CD14-positive monocyte (primary cell): ENCODE measurements at regions not wholly inside any gene's neighbourhood (a gene's known extent, or its start where the extent isn't known, plus 50 kb on each side); places are given as distances from the start of the nearest gene placed in this dataset.

Experiments used
- DNase-seq, 3 donors: peaks; one replicate each; pipeline ENCODE4 v3.0.0-alpha.2; 2011 to 2022
- H2AFZ ChIP-seq: 2 replicates; pipeline ENCODE4 v1.6.0; 2012; ENCODE audit warnings: mild to moderate bottlenecking, low read depth, low read length, inconsistent platforms; ENCODE audit not compliant: insufficient read depth, poor library complexity, severe bottlenecking
- H3K27ac ChIP-seq, 2 donors: 1 replicate in 1 of 2; 2 replicates in 1 of 2; pipeline ENCODE4 v1.5.1; 2012 to 2013; ENCODE audit warnings: low read length in 2 of 2, control low read depth in 1 of 2, inconsistent platforms in 1 of 2, low read depth in 1 of 2, mild to moderate bottlenecking in 1 of 2
- H3K27me3 ChIP-seq, 2 donors: one replicate each; pipeline versions ENCODE4 v1.6.0 to v1.6.1; 2011 to 2013; ENCODE audit warnings: low read length in 2 of 2; ENCODE audit not compliant: control insufficient read depth in 2 of 2, insufficient read depth in 2 of 2
- H3K36me3 ChIP-seq, 2 donors: replicated peaks in 1 of 2; 1 replicate in 1 of 2; 2 replicates in 1 of 2; pipeline versions ENCODE4 v1.5.1 to v1.6.1; 2012 to 2013; ENCODE audit warnings: low read length in 2 of 2, control low read depth in 1 of 2, inconsistent platforms in 1 of 2, mild to moderate bottlenecking in 1 of 2; ENCODE audit not compliant: insufficient read depth in 2 of 2, control insufficient read depth in 1 of 2
- H3K4me1 ChIP-seq, 2 donors: 1 replicate in 1 of 2; 2 replicates in 1 of 2; pipeline versions ENCODE4 v1.5.1 to v1.6.1; 2012 to 2013; ENCODE audit warnings: low read length in 2 of 2, control low read depth in 1 of 2, inconsistent platforms in 1 of 2, mild to moderate bottlenecking in 1 of 2, moderate library complexity in 1 of 2; ENCODE audit not compliant: insufficient read depth in 2 of 2, control insufficient read depth in 1 of 2
- H3K4me2 ChIP-seq: replicated peaks from 2 replicates; pipeline ENCODE3; 2012; ENCODE audit warnings: low read length, moderate library complexity, mild to moderate bottlenecking; ENCODE audit not compliant: poor library complexity, severe bottlenecking; ENCODE audit errors: extremely low read depth
- H3K4me3 ChIP-seq, 3 experiments: fragments of 200-600 bp in 1 of 3; sonication (generic) in 1 of 3; replicated peaks in 1 of 3; 1 replicate in 2 of 3; 2 replicates in 1 of 3; pipeline ENCODE4 v1.5.1; 2011 to 2013; ENCODE audit warnings: low read length in 3 of 3, mild to moderate bottlenecking in 3 of 3, control low read depth in 2 of 3, low read depth in 2 of 3, inconsistent platforms in 1 of 3, moderate library complexity in 1 of 3
- H3K79me2 ChIP-seq: 2 replicates; pipeline ENCODE4 v1.6.0; 2012; ENCODE audit warnings: mild to moderate bottlenecking, control low read depth, inconsistent platforms, low read length, moderate library complexity; ENCODE audit not compliant: insufficient read depth
- H3K9ac ChIP-seq: 2 replicates; pipeline ENCODE4 v1.6.0; 2017; ENCODE audit warnings: low read length, mild to moderate bottlenecking; ENCODE audit not compliant: insufficient read depth, poor library complexity, severe bottlenecking
- H3K9me3 ChIP-seq, 2 donors: replicated peaks in 1 of 2; 1 replicate in 1 of 2; 2 replicates in 1 of 2; pipeline versions ENCODE4 v1.5.1 to v1.6.1; 2012 to 2013; ENCODE audit warnings: low read length in 2 of 2, control low read depth in 1 of 2; ENCODE audit not compliant: control insufficient read depth in 1 of 2, insufficient read depth in 1 of 2
- H4K20me1 ChIP-seq: 2 replicates; pipeline ENCODE4 v1.6.0; 2012; ENCODE audit warnings: mild to moderate bottlenecking, low read length, control low read depth, moderate library complexity; ENCODE audit not compliant: insufficient read depth
- H3K27ac Mint-ChIP-seq, 7 donors: one replicate each; pipeline ENCODE4 v1.8.0; 2020; ENCODE audit warnings: mild to moderate bottlenecking in 7 of 7, mixed read lengths in 7 of 7, moderate library complexity in 6 of 7, inconsistent platforms in 2 of 7
- H3K27me3 Mint-ChIP-seq, 3 donors: one replicate each; pipeline ENCODE4 v1.8.0; 2021 to 2022; ENCODE audit warnings: low read depth in 3 of 3, mild to moderate bottlenecking in 3 of 3, mixed read lengths in 3 of 3, moderate library complexity in 3 of 3, inconsistent platforms in 1 of 3
- H3K36me3 Mint-ChIP-seq, 2 donors: one replicate each; pipeline ENCODE4 v1.8.0; 2020; ENCODE audit warnings: mixed read lengths in 2 of 2, inconsistent platforms in 1 of 2, mild to moderate bottlenecking in 1 of 2
- H3K4me1 Mint-ChIP-seq: one replicate; pipeline ENCODE4 v1.8.0; 2020; ENCODE audit warnings: mild to moderate bottlenecking, mixed read lengths
- H3K4me3 Mint-ChIP-seq, 2 donors: one replicate each; pipeline ENCODE4 v1.8.0; 2020; ENCODE audit warnings: mild to moderate bottlenecking in 2 of 2, mixed read lengths in 2 of 2, moderate library complexity in 1 of 2
- H3K9me3 Mint-ChIP-seq, 7 donors: one replicate each; pipeline ENCODE4 v1.8.0; 2020 to 2022; ENCODE audit warnings: mixed read lengths in 7 of 7, mild to moderate bottlenecking in 6 of 7, moderate library complexity in 6 of 7, inconsistent platforms in 2 of 7
- CTCF ChIP-seq: fragments of 200-600 bp; IDR thresholded peaks from one replicate; pipeline ENCODE4 v1.8.0; 2022; ENCODE audit warnings: antibody characterized with exemption, mild to moderate bottlenecking
- whole genome bisulfite sequencing: methylation state at CpG from one replicate; pipeline ENCODE4 v1.1.5; 2013; ENCODE audit warnings: missing lambda C conversion rate; ENCODE audit not compliant: insufficient coverage; 5-methylcytosine and 5-hydroxymethylcytosine counted together
- intact Hi-C, 2 donors: fragments of 100-400 bp; cut with micrococcal nuclease; formaldehyde crosslinking; loops; one replicate each; pipeline versions ENCODE4 v1.15.0 to v1.15.1; 2023

- no peak for TF ChIP-seq CTCF
Measured at GRCh38 chr10:2043379-2043778, 306.1 kb upstream of the ADARB2 start.

GRCh38 chr10:2038036-2038435, 300.7 kb upstream of the ADARB2 start:
- Histone ChIP-seq H3K4me1 (no peaks in the 10 kb centered on the region), H2AFZ (no peak overlapping the region), H3K4me3 (no peak overlapping the region), H3K4me2 (no peak overlapping the region), H4K20me1 (no peaks in the 10 kb centered on the region), H3K27ac (no peak overlapping the region), H3K36me3 (no peaks in the 10 kb centered on the region), H3K9ac (no peak overlapping the region), H3K27me3 (no peaks in the 10 kb centered on the region), H3K79me2 (no peaks in the 10 kb centered on the region), H3K9me3 (peaks cover 0 to 4% of the 10 kb centered on the region in 2 donors)
- no peak overlapping the region for H3K27ac Mint-ChIP-seq
- no peak for DNase-seq
- H3K9me3 Mint-ChIP-seq = peaks cover 0 to 13% (median 4%) of the 10 kb centered on the region in 7 donors
- H3K36me3 Mint-ChIP-seq = no peaks in the 10 kb centered on the region
- H3K27me3 Mint-ChIP-seq = peaks cover 0 to 3% (median 0%) of the 10 kb centered on the region in 3 donors
- no CpG with 5 or more reads among the region's 2 CpGs for WGBS
- no peaks in the 10 kb centered on the region for H3K4me1 Mint-ChIP-seq
- intact Hi-C loops = no loop called here
- TF ChIP-seq CTCF = no peak
- H3K4me3 Mint-ChIP-seq = no peak overlapping the region

More at GRCh38 chr10:2043379-2043778, 306.1 kb upstream of the ADARB2 start:
- Histone ChIP-seq H3K27ac (no peak overlapping the region), H3K4me1 (no peaks in the 10 kb centered on the region), H3K27me3 (no peaks in the 10 kb centered on the region), H3K4me3 (no peak overlapping the region), H3K79me2 (no peaks in the 10 kb centered on the region), H3K4me2 (no peak overlapping the region), H3K9me3 (peaks cover 0 to 4% of the 10 kb centered on the region in 2 donors), H3K36me3 (no peaks in the 10 kb centered on the region), H2AFZ (no peak overlapping the region), H3K9ac (no peak overlapping the region), H4K20me1 (no peaks in the 10 kb centered on the region)
- peaks cover 0 to 9% (median 2%) of the 10 kb centered on the region in 7 donors for H3K9me3 Mint-ChIP-seq
- intact Hi-C loops = no loop called here
- no peaks in the 10 kb centered on the region for H3K36me3 Mint-ChIP-seq
- H3K4me1 Mint-ChIP-seq = no peaks in the 10 kb centered on the region
- H3K4me3 Mint-ChIP-seq = no peak overlapping the region
- H3K27me3 Mint-ChIP-seq = peaks cover 0 to 3% (median 0%) of the 10 kb centered on the region in 3 donors
- no peak for DNase-seq
- no peak overlapping the region for H3K27ac Mint-ChIP-seq
- WGBS = 100% methylated on average over 4 of the region's 8 CpGs
